HG02884 (cell line): ENCODE measurements at regions not wholly inside any gene's neighbourhood (a gene's known extent, or its start where the extent isn't known, plus 50 kb on each side); places are given as distances from the start of the nearest gene placed in this dataset.

Source experiments
- ATAC-seq: cut with Tn5 transposase; IDR thresholded peaks from one replicate; pipeline ENCODE4 v1.9.1; 2021; ENCODE audit warnings: mild to moderate bottlenecking, moderate library complexity; ENCODE audit not compliant: unreplicated experiment

DNA sequence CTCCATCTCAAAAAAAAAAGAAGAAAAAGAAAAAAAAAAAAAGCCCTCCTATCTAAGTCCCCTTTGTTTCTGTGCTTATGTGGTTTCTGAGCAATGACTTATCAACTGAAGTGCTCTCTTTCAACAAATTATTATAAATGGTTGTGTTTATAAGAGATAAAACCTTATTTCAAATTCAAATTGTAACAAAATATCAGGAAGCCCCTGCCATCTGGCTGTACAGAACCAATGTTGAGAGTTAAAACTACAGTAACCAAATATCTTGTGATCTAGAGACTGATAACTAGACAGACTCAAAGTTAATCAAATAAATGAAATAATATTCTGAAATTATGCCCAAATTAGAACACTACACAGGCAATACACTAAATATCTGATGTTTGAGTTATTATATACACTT is 143.0 kb upstream of the CPNE8 start:
- ATAC-seq: no peak

DNA sequence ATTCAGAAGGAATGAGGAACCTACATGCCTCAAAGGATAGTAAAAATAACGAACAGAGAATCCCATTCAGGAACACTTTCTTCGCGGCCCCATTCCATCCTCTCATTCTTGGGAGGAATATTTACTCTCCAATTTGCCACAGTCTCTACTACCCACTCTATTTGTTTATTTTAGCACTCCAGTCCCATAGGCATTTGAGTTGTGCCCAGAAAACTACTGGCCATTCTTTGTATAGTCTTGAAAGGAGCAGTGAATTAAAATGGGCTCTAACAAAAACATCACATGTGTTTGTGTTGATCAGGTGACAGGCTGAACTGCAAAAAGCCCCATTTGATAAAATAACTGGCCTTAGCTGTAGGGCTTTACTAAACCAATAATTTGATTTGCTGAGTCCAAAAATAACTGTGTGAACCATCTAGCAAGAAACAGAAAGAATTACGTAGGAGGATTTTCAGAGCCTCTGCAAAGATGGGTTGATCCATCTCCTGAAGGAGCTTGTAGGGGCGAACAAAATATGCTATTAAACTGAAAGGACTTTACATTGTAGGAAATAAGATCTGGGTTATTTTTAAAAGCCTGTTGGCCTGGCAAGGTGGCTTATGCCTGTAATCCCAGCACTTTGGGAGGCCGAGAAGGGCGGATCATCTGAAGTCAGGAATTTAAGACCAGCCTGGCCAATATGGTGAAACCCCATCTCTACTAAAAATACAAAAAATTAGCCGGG is 142.3 kb upstream of the CPNE8 start:
- ATAC-seq: no peak

DNA sequence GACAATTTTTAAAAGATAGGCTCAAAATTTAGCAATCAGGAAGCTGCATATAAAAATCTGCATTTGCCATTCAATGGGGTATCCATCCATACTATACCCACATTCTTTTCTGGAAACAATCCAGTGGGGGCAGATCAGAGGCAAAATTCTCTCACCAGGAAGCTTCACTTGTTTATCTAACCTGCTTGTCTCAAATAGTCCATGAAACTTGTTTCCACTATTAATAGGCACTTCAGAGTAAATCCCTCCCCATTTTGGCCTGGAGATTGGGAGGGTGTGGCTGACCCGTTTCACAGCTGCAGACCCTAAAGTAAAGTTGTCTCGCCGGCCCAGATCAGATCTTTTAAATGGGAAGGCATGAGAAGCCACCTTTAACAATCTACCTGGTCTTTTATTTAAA is 139.4 kb upstream of the CPNE8 start:
- ATAC-seq: no peak

DNA sequence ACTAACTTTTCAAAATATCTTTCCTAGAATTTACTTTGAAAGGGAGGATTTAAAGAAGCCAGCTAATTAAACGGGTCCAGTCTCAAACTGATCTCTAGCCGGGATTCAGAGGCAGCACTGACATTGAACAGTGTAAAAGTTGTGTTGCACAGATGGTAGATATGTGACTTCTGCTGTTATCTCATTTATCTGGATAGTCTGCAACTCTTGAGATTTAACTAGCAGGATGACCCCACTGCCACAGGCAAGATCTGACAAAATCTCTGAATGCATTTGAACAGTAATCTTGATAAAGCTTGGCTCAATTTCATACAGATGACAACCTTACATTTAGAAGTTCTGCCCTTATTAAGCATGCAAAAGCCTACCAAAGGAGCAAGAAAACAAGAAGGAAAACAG is 138.0 kb upstream of the CPNE8 start:
- no peak for ATAC-seq

DNA sequence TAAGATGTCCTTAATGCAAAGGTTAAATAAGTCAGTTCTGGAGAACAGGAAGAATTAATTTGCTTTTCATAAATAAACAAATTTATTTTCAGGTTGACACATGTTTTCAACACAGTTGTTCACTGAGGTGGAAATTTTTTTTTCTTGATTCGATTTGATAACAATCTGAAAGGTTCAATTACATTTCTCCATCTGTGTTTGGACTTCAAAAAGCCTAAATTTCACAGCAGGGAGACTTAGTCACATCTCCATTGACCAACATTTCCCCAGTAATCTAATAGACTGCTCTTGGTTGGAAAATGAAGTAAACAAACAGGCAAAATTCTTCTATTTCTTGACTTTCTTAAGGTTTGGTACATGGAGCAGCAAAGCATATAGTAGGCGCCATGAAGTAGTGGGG is 134.9 kb upstream of the CPNE8 start:
- no peak for ATAC-seq

DNA sequence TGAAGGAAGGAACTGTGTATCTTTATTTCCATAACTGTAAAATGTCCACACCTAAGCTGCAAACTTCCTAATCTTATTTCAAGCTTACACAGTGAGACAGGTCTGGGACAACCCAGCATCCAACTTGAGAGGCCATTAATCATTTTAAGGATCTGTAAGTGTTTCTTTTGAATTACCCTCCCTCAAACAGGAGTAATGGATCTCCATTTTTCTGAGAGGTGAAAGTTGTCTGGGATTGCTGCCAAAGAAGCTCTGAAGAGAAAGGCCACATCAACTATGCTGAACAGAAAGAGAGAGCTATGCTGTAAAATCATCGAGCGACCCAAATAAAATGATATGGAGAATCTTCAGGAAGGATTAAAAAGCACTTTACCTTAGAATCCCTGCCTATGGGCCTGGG is 131.7 kb upstream of the CPNE8 start:
- no peak for ATAC-seq

DNA sequence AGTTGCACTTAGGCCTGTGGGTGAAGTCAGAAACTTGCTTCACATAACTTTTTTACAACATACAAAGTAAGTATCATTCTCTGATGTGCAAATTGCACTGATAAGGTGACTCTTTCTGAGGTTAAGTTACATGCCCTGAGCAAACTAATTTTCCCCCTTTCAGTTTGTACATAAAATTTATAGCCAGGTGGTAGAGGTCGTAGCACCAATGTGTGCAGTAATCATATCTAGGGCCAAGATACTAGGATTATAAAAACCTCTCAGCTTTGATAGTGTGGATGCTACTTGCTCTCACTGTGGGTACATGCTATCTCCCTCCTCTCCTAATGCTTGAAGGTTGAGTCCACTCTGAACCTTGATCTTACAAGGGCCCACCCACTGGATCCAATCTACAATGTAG is 130.7 kb upstream of the CPNE8 start:
- ATAC-seq: no peak

DNA sequence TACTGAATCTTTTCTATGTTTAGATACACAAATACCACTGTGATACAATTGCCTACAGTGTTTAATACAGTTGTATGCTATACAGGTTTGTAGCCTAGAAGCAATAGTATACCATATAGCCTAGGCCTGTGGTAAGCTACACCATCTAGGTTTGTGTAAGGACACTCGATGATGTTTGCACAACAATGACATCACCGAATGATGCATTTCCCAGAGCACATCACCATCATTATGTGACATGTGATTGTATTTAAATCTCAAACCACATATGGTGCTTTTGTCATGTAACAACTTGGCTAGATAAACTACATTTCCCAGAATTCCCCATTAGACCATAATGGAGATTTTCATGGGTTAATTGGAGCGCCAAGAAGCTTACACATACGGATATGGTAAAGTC is 128.4 kb upstream of the CPNE8 start:
- no peak for ATAC-seq

DNA sequence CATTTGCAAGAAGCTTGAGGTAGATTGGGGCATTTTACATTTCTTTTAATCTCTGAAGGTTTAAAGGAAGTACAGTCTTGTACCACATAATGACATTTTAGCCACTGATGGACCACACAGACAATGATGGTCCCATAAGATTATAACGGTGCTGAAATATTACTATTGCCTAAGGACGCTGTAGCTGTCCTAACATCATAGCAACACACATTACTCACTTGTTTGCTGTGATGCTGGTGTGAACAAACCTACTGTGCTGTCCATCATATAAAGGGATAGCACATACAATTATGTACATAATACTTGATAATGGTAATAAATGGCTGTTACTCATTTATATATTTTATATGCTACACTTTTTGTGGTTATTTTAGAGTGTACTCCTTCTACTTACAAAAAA is 127.1 kb upstream of the CPNE8 start:
- no peak for ATAC-seq

DNA sequence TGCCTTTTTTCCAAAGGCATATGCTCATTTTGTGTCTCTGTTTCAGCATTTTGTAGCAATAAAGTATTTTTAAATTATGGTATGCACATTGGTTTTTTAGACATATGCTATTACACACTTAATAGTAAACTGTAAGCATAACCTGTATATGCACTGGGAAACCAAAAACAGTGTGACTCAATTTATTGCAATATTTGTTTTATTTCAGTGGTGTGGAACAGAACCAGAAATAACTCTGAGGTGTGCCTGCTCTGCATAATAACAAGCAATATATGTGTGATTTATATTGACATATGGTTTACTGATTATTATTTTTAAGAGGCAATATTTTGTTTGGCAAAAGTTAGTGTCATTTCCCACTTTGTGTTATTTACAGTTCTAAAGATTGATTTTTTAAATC is 126.6 kb upstream of the CPNE8 start:
- no peak for ATAC-seq

DNA sequence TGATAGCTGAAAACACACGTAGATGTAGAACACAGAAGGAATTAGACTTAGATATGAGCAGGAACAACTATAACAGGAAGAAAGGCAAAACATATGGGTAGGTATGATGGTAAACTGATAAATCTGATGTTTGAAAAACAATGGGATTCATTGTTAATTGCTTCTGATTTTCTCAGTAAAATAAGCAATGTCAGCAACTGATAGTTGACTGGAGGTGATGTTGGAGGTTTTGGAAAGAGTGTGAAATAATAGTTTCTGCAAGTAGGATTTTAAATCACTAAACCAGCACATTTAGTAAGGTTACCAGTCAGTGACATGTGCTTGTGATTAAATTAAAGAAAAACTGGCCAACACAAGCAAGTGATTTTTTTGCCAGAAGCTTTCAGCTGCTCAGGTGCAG is 123.0 kb upstream of the CPNE8 start:
- ATAC-seq: no peak

DNA sequence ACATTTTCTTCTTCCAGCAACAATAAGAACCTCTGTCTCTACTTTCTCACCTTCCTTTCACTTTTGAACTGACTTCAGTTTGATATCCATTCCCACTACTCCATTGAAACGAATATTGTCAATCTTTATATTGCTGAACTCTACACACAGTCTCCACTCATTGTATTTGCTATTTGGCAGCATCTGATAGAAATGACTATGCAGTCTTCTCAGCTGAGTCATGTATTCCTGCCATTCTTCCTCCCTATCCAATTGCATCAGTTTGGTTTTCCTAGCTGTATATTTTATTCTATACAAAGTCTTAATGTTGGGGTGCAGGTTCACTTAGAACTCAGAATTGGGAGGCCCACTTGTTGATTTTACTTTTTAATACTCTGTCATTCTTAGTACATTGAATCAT is 107.5 kb upstream of the CPNE8 start:
- no peak for ATAC-seq

DNA sequence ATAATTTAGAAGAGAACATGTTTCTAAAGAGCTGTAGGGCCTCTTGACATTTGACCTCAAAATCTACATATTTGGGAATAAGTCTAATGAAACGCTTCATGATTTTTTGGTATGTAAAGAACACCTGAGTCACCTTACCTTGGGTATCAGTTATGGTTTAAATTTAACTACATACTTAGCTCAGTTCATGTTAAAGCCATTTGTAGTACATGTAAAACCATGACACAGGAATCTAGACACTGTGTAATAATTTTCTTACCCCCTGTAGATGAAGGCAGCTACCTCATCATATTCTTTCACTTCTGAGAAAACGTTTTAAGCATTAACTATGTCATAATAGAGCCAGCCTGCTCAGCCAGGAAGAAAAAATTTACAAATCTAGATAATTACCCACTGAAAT is 105.8 kb upstream of the CPNE8 start:
- no peak for ATAC-seq

DNA sequence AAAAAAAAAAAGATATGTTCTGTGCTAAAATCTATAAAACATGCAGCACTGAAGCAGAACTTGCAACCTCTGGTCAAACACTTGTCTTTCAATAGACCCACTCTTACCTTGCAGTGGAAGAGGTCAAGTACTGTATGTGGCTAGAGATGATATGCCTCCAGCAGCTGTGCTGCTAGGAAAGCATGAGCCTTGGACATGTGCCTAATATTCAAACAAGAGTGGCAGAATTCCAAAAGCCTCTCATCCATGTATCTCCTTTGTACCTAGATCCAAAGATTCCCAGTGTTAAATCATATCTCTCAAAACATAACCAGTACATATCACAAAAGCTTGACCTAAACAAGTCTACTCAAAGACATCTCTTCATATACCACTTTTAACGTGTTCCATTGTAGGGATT is 105.0 kb upstream of the CPNE8 start:
- ATAC-seq: no peak

DNA sequence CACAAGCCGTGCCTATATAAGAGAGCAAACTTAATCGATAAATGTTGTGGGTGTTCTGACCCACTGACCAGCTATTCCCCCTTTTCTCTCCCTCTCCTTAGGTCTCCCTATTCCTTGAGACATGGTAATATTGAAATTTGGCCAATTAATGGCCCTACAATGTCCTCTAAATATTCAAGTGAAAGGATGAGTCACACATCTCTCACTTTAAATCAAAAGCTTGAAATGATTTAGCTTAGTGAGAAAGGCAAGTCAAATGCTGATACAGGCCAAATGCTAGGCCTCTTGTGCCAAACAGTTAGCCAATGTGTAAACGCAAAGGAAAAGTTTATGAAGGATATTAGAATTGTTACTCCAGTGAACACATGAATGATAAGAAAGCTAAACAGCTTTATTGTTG is 102.2 kb upstream of the CPNE8 start:
- no peak for ATAC-seq

DNA sequence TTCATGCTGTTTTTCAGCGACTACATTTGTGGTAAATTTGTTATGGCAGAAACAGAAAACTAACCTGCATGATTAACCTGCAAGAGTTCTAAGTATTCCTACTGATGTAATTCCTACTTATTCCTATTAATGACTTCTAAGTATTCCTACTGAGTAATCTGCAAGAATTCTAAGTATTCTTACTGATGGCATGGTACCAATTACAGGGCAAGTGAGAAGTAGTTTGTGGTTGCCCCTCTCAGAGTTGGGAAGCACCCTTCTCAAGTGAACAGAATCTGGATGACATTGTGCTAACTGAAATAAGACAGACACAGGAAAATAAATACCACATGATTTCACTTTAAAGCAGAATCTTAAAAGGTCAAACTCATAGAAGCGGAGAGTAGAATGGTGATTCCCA is 100.9 kb upstream of the CPNE8 start:
- no peak for ATAC-seq

DNA sequence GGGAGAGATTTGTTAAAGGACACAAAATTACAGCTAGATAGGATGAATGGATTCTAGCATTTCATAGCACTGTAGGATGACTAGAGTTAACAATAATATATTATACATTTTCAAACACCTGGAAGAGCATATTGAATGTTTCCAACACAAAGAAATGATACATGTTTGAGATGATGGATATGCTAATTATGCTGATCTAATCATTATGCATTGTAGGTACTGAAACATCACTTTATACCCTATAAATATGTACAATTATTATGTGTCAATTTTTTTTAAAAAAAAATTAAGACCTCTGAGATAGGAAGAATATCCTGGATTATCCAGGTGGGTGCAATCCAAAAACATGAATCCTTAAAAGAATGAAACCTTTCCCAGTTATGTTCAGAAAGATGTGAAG is 100.3 kb upstream of the CPNE8 start:
- no peak for ATAC-seq

DNA sequence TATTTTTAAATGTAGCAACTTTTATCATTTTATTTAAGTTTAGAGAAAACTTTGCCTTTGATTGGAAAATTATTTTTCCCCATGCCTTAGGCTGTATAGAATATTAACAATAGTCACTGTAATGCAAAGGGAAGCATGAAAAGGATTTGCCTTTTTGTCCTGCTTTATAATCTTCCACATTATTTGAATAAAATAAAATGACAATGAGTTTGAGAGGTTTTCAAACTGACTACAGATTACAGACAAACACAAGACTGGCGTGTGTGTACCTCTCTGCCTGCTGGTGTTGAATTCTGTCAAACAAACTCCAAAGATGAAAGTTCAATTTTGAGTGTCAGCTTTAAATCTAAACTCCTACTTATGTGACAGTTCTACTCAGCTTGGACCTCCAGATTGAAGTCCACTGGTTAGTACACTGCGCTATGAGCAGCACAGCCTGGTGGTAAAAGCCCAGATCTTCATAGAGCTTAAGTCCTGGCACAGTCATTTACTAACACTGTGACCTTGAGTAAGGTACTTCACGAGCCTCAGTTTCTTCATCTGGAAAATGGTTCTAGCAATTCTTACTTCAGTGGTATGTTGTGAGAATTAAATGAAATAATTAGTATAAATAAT is 98.3 kb upstream of the CPNE8 start:
- ATAC-seq: no peak

DNA sequence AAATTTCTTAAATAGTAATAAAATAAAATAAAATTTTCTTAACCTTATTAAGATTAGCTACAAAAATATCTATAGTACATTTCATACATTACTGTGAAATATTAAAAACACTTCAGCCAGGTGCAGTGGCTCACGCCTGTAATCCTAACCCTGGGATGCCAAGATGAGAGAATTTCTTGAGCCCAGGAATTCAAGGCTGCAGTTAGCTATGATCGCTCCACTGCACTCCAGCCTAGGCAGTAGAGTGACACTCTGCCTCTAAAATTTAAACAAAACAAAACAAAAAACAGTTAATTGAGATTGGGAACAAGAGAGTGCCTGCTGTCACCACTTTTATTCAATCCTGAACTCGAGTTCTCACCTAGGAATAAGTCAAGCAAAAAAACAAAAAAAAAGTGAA is 95.0 kb upstream of the CPNE8 start:
- ATAC-seq: no peak

DNA sequence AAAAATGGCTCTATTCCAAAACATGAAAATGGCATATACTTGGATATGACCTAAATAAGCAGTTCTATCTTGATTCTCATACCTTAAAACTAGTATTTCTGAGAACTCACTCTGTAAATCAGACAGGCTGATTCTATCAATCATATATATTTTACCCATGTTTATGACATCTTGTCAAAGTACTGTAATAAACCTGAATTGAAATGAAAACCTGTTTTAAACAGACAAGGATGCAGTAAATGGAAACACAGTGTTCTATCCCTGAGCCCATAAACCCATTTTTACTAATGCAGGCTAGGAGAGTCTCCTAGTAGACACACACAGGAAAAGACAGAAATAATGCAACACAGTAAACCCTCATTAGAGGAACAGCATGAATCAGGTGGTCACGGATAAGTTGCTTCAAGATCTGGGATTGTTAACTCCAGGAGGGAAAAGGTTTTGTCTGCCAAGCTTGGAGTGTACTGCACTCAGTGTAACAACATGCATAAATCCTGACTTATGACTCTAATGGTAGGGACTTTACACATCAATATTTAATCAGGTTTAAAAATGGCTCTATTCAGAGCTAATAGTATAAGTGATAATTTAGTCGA is 93.6 kb upstream of the CPNE8 start:
- no peak for ATAC-seq

DNA sequence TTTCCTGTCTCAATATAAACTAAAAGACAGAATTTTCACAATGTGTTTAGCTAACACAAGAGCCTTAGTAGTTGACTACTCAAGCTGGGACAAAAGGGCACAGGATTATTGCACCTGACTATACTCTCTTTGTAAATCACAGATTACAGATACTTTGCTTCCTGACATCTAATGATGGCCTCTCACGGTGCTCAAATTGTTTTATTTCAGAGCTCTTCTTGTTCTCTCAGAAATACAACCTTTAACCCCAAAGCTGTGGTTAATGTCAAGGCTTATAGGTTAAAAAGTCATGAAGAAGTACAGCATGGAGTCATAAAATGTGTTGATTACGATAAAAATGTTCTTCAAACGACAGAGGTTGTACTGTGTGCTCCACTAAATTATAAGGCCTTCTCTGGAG is 89.9 kb upstream of the CPNE8 start:
- ATAC-seq: no peak

DNA sequence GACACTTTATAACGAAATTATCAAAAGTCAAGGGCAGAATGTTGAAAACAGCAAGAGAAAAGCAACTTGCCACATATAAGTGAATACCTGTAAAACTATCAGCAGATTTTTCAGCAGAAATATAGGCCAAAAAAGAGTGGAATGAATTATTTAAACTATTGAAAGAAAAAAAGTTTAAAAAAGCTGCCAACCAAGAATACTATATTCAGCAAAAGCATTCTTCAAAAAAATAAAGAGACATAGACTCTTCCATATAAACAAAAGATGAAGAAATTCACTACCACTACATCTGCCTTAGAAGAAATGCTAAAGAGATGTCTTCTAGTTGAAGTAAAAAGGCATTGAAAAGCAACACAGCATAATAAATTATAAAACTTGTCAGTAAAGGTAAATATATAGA is 80.6 kb upstream of the CPNE8 start:
- no peak for ATAC-seq

DNA sequence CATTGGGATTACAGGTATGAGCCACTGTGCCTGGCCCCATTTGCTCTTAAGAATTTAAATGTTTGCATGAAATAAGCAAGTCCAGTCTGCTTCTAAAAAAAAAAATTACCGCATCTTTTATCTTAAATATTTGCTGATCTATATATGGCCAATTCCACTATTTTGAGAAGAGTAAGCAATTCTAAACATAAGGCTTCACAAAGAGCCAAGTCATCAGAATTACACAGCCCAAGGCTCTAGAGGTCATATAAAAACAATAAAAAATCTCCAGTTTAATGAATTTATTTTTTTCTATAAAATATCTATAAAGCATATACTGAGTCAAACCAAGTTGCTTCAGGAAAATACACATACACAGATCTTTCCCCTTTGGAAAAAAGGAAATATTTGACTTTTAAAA is 79.0 kb upstream of the CPNE8 start:
- no peak for ATAC-seq
